ENCODE measurements at regions not wholly inside any gene's neighbourhood (a gene's known extent, or its start where the extent isn't known, plus 50 kb on each side); places are given as distances from the start of the nearest gene placed in this dataset.

DNA sequence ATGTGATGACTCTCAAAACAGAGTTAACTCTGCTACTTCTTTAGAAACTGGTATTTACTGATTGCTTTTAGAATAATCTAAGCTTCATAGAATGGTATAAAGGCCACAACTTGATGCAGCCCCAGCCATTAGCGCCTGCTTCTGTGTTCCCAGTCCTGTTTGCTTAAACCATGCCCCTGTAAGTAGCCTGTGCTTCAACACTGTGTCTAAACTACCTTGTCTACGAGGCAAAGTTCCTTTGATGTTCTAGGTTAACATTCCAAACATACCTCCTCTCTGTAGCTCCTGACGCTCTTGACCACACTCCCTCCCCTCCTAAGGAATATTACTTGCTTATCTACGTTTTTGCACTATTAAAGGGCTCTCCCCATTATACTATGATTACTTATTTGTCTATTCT lies 352.5 kb upstream of the ADGRL3 start:
- ATAC-seq (no peak), DNase-seq (no peak)
- H3K4me3 ChIP-seq = no peak overlapping the region
- H3K27me3 ChIP-seq = no peaks in the 10 kb centered on the region
- H3K36me3 ChIP-seq = no peaks in the 10 kb centered on the region
- intact Hi-C loops (cut with DNase I) = no loop called here
- H3K9me3 ChIP-seq = no peaks in the 10 kb centered on the region
- 43% methylated on average over 4 of the region's 4 CpGs for WGBS (ENCODE audit: insufficient coverage, low coverage, low lambda C conversion rate, missing lambda C conversion rate)
- TF ChIP-seq, protein P1, sequence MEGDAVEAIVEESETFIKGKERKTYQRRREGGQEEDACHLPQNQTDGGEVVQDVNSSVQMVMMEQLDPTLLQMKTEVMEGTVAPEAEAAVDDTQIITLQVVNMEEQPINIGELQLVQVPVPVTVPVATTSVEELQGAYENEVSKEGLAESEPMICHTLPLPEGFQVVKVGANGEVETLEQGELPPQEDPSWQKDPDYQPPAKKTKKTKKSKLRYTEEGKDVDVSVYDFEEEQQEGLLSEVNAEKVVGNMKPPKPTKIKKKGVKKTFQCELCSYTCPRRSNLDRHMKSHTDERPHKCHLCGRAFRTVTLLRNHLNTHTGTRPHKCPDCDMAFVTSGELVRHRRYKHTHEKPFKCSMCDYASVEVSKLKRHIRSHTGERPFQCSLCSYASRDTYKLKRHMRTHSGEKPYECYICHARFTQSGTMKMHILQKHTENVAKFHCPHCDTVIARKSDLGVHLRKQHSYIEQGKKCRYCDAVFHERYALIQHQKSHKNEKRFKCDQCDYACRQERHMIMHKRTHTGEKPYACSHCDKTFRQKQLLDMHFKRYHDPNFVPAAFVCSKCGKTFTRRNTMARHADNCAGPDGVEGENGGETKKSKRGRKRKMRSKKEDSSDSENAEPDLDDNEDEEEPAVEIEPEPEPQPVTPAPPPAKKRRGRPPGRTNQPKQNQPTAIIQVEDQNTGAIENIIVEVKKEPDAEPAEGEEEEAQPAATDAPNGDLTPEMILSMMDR (IDR thresholded peaks at IDR 0.05) = no peak
- H3K4me1 ChIP-seq = no peaks in the 10 kb centered on the region
- no peak overlapping the region for H3K27ac ChIP-seq

DNA sequence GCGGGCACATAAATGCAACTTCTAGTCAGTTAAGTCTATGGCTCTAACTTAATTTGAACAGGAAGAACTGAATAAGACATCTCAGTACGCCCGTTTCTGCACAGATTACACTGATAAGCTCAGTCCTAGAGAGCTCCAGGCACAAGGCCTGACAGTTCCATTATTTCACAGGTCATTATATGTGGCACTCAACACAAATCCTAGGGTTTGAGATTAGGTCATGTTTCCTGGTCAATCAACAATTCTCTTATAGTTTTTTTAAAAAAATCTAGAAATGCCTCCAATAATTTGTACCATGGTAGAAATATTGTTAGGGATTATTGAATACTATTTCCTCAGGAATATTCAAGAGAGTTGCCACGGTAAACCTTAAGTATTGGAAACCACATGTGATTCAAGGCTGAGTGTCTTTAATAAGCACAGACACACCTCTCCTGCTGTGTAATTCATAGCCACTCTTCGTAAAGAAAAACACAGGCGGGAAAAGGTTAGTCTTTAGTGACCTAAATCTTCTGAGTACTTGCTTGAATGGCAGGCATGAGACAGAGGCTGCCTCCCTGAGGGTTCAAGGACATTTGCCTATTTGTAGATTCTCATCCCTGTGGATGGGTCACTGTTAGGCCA lies 342.9 kb upstream of the ADGRL3 start:
- TF ChIP-seq POLR2A (IDR thresholded peaks at IDR 0.05) = no peak
- H3K27me3 ChIP-seq = no peaks in the 10 kb centered on the region
- H3K4me3 ChIP-seq = no peak overlapping the region
- WGBS (ENCODE audit: insufficient coverage, low coverage, low lambda C conversion rate, missing lambda C conversion rate) = 62% methylated on average over 6 of the region's 6 CpGs
- ATAC-seq (no peak), DNase-seq (no peak)
- intact Hi-C loops (cut with DNase I) = no loop called here
- no peaks in the 10 kb centered on the region for H3K9me3 ChIP-seq
- no peaks in the 10 kb centered on the region for H3K4me1 ChIP-seq
- H3K36me3 ChIP-seq = no peaks in the 10 kb centered on the region
- H3K27ac ChIP-seq = no peak overlapping the region

DNA sequence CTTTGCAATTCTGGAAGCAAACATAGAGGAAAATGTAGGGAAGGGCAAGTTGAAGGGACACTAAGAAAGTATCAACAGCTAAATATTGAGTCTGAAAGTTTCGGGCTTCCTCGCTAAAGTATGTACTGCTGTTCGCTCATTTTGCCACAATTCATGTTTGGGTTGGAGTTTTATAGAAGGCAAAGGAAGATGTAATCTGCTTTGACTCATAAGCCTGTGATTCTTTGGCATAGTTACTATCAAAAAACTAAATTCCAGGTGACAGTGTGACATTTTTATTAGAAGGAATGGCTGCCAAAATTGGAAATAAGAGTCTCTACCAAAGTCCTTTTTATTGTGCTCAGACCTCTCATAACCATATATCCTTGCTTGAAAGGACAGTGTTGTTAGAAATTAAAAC lies 336.7 kb upstream of the ADGRL3 start:
- H3K36me3 ChIP-seq = no peaks in the 10 kb centered on the region

DNA sequence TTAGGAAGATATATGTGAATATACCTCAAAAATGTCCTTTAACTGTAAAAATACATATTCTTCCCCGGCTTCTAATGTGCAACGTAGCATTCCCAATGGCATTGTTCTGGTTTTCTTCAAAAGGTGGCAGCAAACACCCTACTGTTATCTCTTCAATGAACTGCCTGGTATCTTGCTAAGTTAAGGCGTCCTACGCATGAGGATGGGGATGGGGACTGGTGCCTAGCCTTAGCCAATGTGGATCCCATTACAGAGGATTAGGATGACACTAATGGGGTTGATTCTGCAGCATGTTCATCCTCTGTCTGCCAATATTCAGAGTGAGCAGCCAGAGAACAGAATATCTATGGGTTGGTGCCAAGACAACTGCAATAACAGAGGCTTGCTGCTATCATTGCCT lies 334.9 kb upstream of the ADGRL3 start:
- WGBS (ENCODE audit: insufficient coverage, low coverage, low lambda C conversion rate, missing lambda C conversion rate) = 42% methylated on average over 4 of the region's 4 CpGs
- intact Hi-C loops (cut with DNase I) = no loop called here
- no peak overlapping the region for H3K27ac ChIP-seq
- no peaks in the 10 kb centered on the region for H3K36me3 ChIP-seq
- ATAC-seq (no peak), DNase-seq (no peak)
- no peaks in the 10 kb centered on the region for H3K4me1 ChIP-seq
- no peaks in the 10 kb centered on the region for H3K27me3 ChIP-seq
- TF ChIP-seq, protein P1 (IDR thresholded peaks at IDR 0.05) = no peak
- TF ChIP-seq POLR2A (IDR thresholded peaks at IDR 0.05) = no peak
- no peaks in the 10 kb centered on the region for H3K9me3 ChIP-seq
- H3K4me3 ChIP-seq = no peak overlapping the region

More for the DNA sequence above, 336.7 kb upstream of the ADGRL3 start:
- Histone ChIP-seq H3K4me3 (no peak overlapping the region), H3K9me3 (no peaks in the 10 kb centered on the region), H3K27me3 (no peaks in the 10 kb centered on the region), H3K4me1 (no peaks in the 10 kb centered on the region), H3K27ac (no peak overlapping the region)
- ATAC-seq (no peak), DNase-seq (no peak)
- TF ChIP-seq POLR2A (IDR thresholded peaks at IDR 0.05) = no peak
- TF ChIP-seq, protein P1 (IDR thresholded peaks at IDR 0.05) = no peak
- intact Hi-C loops (cut with DNase I) = no loop called here
- 90% methylated on average over 3 of the region's 3 CpGs for WGBS (ENCODE audit: insufficient coverage, low coverage, low lambda C conversion rate, missing lambda C conversion rate)

DNA sequence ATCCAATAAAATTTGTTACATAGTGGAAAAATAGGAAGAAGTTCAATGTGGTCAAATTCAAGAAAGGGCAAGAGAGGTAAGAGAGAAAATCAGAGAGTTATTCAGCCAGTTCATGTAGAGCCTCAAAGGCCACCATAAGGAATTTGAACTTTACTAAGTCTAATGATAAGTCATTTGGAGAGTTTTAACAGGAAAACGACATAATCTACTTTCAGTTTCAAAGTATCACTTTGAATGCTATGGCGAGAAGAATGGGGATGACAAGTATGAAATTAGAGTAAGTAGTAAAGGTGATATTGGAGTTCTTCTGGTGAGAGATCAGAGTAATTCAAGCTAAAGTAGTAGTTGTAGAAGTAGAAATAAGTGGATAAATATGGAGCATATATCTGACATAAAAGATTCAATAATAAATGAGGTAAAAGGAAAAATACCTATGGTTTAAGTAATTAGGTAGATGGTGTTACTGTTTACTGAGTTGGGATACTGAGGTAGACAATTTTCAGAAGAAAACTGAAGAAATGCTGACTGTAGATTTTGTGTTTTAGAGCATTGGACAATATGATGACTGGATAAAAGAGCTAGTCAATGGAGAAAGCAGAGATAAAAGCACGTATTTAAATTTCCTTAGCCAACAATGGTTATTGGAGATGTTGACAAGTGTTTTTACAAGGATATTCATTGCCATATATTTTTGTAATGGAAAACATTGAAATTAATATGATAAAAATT lies 331.7 kb upstream of the ADGRL3 start:
- no peak for TF ChIP-seq POLR2A (IDR thresholded peaks at IDR 0.05)
- TF ChIP-seq, protein P1 (IDR thresholded peaks at IDR 0.05) = no peak
- H3K4me1 ChIP-seq = no peaks in the 10 kb centered on the region
- no peaks in the 10 kb centered on the region for H3K27me3 ChIP-seq
- DNase-seq (no peak), ATAC-seq (no peak)
- H3K9me3 ChIP-seq = no peaks in the 10 kb centered on the region
- no peak overlapping the region for H3K27ac ChIP-seq
- H3K36me3 ChIP-seq = no peaks in the 10 kb centered on the region
- no peak overlapping the region for H3K4me3 ChIP-seq
- intact Hi-C loops (cut with DNase I) = no loop called here
- WGBS (ENCODE audit: insufficient coverage, low coverage, low lambda C conversion rate, missing lambda C conversion rate) = 57% methylated on average over 3 of the region's 3 CpGs

All from right lobe of liver (tissue), 6 donors.